KMS-11 (cell line): ENCODE measurements at regions not wholly inside any gene's neighbourhood (a gene's known extent, or its start where the extent isn't known, plus 50 kb on each side); places are given as distances from the start of the nearest gene placed in this dataset.

Source experiments
- H2AFZ ChIP-seq: fragments of 200-600 bp; sonication (generic); 2 replicates; pipeline ENCODE4 v1.6.1; 2016; ENCODE audit warnings: antibody characterized with exemption, mixed run types, low read depth
- H3K27ac ChIP-seq: fragments of 200-600 bp; sonication (generic); 2 replicates; pipeline ENCODE4 v1.6.1; 2016; ENCODE audit warnings: mild to moderate bottlenecking, mixed run types
- H3K27me3 ChIP-seq: fragments of 200-600 bp; sonication (generic); 2 replicates; pipeline ENCODE4 v1.6.1; 2017; ENCODE audit warnings: mild to moderate bottlenecking, low read depth, mixed run types, moderate library complexity; ENCODE audit not compliant: insufficient read depth
- H3K36me3 ChIP-seq: fragments of 200-600 bp; sonication (generic); 2 replicates; pipeline ENCODE4 v1.6.1; 2017; ENCODE audit warnings: mild to moderate bottlenecking, mixed run types; ENCODE audit not compliant: insufficient read depth
- H3K4me1 ChIP-seq: fragments of 200-600 bp; sonication (generic); 2 replicates; pipeline ENCODE4 v1.6.1; 2016; ENCODE audit warnings: mild to moderate bottlenecking, low read depth, mixed run types; ENCODE audit not compliant: poor library complexity, severe bottlenecking
- H3K4me2 ChIP-seq: fragments of 200-600 bp; sonication (generic); 2 replicates; pipeline ENCODE4 v1.7.0; 2016; ENCODE audit warnings: mild to moderate bottlenecking, mixed run types
- H3K4me3 ChIP-seq: fragments of 200-600 bp; sonication (generic); IDR thresholded peaks from 2 replicates; pipeline ENCODE4 v1.6.1; 2017; ENCODE audit warnings: low read depth, low read length, mixed read lengths; ENCODE audit not compliant: insufficient read depth
- H3K79me2 ChIP-seq: fragments of 200-600 bp; sonication (generic); 2 replicates; pipeline ENCODE4 v1.6.1; 2016; ENCODE audit warnings: low read depth, mixed run types; ENCODE audit not compliant: insufficient read depth
- H3K9ac ChIP-seq: fragments of 200-600 bp; sonication (generic); 2 replicates; pipeline ENCODE4 v1.6.1; 2016; ENCODE audit warnings: mild to moderate bottlenecking, mixed run types
- H4K20me1 ChIP-seq: fragments of 200-600 bp; sonication (generic); 2 replicates; pipeline ENCODE4 v1.6.1; 2016; ENCODE audit warnings: mild to moderate bottlenecking, mixed run types; ENCODE audit not compliant: insufficient read depth
- TF ChIP-seq, protein P1 (sequence below): fragments of 200-600 bp; sonication (generic); conservative IDR thresholded peaks from 2 replicates; pipeline ENCODE4 v1.6.1; 2017; ENCODE audit warnings: low read depth, mild to moderate bottlenecking, antibody characterized with exemption, low read length, moderate library complexity, mixed read lengths

GRCh38 chr9:95751520-95751790 is 124.0 kb upstream of the ERCC6L2 start:
- H2AFZ ChIP-seq: no peak overlapping the region
- no peaks in the 10 kb centered on the region for H3K27me3 ChIP-seq
- no peak overlapping the region for H3K4me2 ChIP-seq
- no peaks in the 10 kb centered on the region for H4K20me1 ChIP-seq
- H3K9ac ChIP-seq: no peak overlapping the region
- H3K79me2 ChIP-seq: no peaks in the 10 kb centered on the region
- no peak overlapping the region for H3K27ac ChIP-seq
- H3K36me3 ChIP-seq: no peaks in the 10 kb centered on the region
- H3K4me1 ChIP-seq: peaks cover 13% of the 10 kb centered on the region
- H3K4me3 ChIP-seq: no peak overlapping the region
- TF ChIP-seq, protein P1, sequence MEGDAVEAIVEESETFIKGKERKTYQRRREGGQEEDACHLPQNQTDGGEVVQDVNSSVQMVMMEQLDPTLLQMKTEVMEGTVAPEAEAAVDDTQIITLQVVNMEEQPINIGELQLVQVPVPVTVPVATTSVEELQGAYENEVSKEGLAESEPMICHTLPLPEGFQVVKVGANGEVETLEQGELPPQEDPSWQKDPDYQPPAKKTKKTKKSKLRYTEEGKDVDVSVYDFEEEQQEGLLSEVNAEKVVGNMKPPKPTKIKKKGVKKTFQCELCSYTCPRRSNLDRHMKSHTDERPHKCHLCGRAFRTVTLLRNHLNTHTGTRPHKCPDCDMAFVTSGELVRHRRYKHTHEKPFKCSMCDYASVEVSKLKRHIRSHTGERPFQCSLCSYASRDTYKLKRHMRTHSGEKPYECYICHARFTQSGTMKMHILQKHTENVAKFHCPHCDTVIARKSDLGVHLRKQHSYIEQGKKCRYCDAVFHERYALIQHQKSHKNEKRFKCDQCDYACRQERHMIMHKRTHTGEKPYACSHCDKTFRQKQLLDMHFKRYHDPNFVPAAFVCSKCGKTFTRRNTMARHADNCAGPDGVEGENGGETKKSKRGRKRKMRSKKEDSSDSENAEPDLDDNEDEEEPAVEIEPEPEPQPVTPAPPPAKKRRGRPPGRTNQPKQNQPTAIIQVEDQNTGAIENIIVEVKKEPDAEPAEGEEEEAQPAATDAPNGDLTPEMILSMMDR: no peak

- no peak overlapping the region for H3K27ac ChIP-seq
- no peaks in the 10 kb centered on the region for H3K79me2 ChIP-seq
- H3K9ac ChIP-seq: no peak overlapping the region
- H3K27me3 ChIP-seq: no peaks in the 10 kb centered on the region
- H3K4me1 ChIP-seq: peaks cover 13% of the 10 kb centered on the region
- H3K4me2 ChIP-seq: peak overlapping the region; percentile 29; the same call in 1 of the 2 replicates
- TF ChIP-seq, protein P1: no peak
- H3K36me3 ChIP-seq: no peaks in the 10 kb centered on the region
- no peak overlapping the region for H2AFZ ChIP-seq
- no peaks in the 10 kb centered on the region for H4K20me1 ChIP-seq
- H3K4me3 ChIP-seq: no peak overlapping the region
Observed at GRCh38 chr9:95750725-95751519, 124.6 kb upstream of the ERCC6L2 start.

DNA sequence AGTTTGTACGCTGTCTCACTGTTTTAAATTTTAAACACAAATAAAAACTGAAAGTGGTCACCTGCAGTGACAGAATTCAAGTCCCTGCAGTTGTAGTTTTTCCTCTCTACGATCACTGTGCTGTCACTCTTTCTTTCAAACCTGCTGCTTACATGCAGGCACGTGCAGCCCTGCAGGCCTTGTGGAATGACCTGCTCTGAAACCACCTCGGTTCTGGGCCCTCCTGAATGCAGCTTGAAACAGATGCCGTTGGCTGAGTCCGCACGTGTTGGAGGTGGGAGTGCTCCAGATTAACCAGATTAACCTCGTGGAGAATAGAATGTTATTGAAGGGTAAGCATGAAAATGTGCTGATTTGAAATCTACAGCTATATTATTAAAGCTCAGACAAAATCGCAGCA is 126.0 kb upstream of the ERCC6L2 start:
- Histone ChIP-seq H3K4me2 (no peak overlapping the region), H2AFZ (no peak overlapping the region), H3K36me3 (no peaks in the 10 kb centered on the region), H3K79me2 (no peaks in the 10 kb centered on the region), H3K9ac (no peak overlapping the region), H4K20me1 (no peaks in the 10 kb centered on the region), H3K27me3 (no peaks in the 10 kb centered on the region), H3K4me1 (peaks cover 13% of the 10 kb centered on the region), H3K4me3 (no peak overlapping the region), H3K27ac (no peak overlapping the region)
- TF ChIP-seq, protein P1: no peak

- Histone ChIP-seq H3K36me3 (no peaks in the 10 kb centered on the region), H3K4me3 (no peak overlapping the region), H2AFZ (no peak overlapping the region), H3K4me2 (no peak overlapping the region), H3K27me3 (no peaks in the 10 kb centered on the region), H4K20me1 (no peaks in the 10 kb centered on the region), H3K27ac (no peak overlapping the region), H3K9ac (no peak overlapping the region), H3K79me2 (no peaks in the 10 kb centered on the region), H3K4me1 (peaks cover 13% of the 10 kb centered on the region)
- TF ChIP-seq, protein P1: no peak
Observed at GRCh38 chr9:95746408-95747180, 128.9 kb upstream of the ERCC6L2 start.
